Fibroblast of lung (primary cell): ENCODE measurements at regions not wholly inside any gene's neighbourhood (a gene's known extent, or its start where the extent isn't known, plus 50 kb on each side); places are given as distances from the start of the nearest gene placed in this dataset.
A peak's percentile ranks its signal among the peaks of the same experiment; 100 is the strongest.

Source experiments
- EZH2 ChIP-seq: IDR thresholded peaks from 2 replicates; pipeline ENCODE4 v1.5.1; 2012; ENCODE audit warnings: low read length, control low read depth, mild to moderate bottlenecking; ENCODE audit errors: missing control alignments
- TF ChIP-seq, protein P1 (sequence below), 2 donors: IDR thresholded peaks in 1 of 2; conservative IDR thresholded peaks in 1 of 2; 1 replicate in 1 of 2; 2 replicates in 1 of 2; pipeline ENCODE4 v1.5.1; 2011 to 2012; ENCODE audit warnings: low read length in 2 of 2, control low read depth in 1 of 2, inconsistent platforms in 1 of 2, low read depth in 1 of 2, mild to moderate bottlenecking in 1 of 2

DNA sequence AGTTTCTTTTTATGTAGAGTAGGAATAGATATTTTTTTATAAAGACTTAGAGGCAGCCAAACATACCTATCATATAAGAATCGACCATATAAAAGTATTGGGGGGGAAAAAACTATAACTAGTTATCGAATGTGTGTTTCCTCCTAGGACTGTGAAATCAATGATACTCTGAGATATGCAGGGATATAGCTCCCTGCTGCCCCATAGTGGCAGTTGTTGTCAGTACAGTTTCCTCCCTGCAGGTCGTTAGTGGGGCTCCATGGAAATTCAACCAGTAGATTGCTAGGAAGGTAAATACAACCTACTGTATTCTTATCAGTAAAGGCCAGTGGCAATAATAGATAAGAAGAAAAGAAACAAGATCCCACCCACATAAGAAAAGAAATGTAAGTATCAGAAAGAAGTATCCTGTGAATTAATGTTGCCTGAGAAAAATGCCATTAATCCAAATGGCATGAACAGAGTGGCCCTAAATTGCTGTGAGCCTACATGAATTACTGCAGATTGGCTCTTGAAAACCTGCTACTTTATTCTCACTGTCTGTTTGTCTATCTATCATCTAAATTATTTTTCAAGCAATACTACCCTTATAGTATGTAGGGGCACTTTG lies 136.9 kb upstream of the FBN2 start:
- TF ChIP-seq, protein P1, sequence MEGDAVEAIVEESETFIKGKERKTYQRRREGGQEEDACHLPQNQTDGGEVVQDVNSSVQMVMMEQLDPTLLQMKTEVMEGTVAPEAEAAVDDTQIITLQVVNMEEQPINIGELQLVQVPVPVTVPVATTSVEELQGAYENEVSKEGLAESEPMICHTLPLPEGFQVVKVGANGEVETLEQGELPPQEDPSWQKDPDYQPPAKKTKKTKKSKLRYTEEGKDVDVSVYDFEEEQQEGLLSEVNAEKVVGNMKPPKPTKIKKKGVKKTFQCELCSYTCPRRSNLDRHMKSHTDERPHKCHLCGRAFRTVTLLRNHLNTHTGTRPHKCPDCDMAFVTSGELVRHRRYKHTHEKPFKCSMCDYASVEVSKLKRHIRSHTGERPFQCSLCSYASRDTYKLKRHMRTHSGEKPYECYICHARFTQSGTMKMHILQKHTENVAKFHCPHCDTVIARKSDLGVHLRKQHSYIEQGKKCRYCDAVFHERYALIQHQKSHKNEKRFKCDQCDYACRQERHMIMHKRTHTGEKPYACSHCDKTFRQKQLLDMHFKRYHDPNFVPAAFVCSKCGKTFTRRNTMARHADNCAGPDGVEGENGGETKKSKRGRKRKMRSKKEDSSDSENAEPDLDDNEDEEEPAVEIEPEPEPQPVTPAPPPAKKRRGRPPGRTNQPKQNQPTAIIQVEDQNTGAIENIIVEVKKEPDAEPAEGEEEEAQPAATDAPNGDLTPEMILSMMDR (conservative IDR thresholded peaks at IDR 0.05 in 1 of 2, IDR thresholded peaks at IDR 0.05 in 1 of 2; ENCODE audit: low read depth in 1 of 2, low read length in 2 of 2), result peak; percentile 66 to 86
- TF ChIP-seq EZH2, result no peak
